SH-SY5Y (cell line): ENCODE measurements at regions not wholly inside any gene's neighbourhood (a gene's known extent, or its start where the extent isn't known, plus 50 kb on each side); places are given as distances from the start of the nearest gene placed in this dataset.

Source experiments
- GATA2 ChIP-seq: IDR thresholded peaks from 2 replicates; pipeline ENCODE4 v1.6.1; 2011; ENCODE audit warnings: mild to moderate bottlenecking, low read depth, low read length
- GATA3 ChIP-seq: IDR thresholded peaks from 2 replicates; pipeline ENCODE4 v1.6.1; 2011; ENCODE audit warnings: low read depth, mild to moderate bottlenecking, low read length, moderate library complexity

DNA sequence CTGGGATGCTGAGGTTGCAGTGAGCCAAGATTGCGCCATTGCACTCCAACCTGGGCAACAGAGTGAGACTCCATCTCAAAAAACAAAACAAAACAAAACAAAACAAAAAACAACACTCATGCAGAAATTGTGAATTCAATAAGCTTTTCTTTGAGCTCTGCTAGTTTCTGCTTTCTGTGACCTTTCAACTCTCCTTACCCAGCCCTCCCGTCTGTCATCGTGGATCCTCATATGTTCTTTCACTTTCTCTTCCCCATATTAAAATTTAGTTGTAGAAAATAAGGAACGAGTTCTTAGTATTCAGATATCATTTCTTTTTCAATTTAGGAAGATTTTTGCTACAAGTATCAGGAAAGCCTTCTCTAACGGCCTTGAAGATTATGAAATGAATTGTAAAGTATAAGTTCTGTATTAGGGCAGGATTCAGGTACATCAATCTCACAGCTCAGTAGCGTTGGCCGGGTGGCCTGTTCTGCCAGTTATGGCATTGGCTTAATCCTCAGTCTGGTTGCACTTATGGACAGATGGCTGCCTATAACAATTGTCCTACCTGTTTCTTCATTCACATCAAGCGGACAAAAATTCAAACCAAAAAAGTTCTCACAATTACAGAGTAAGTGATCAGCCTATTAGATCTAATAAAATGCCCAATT, 1167.0 kb downstream of the SORCS3 start:
- TF ChIP-seq GATA2 = no peak
- no peak for TF ChIP-seq GATA3
